ENCODE measurements at regions not wholly inside any gene's neighbourhood (a gene's known extent, or its start where the extent isn't known, plus 50 kb on each side); places are given as distances from the start of the nearest gene placed in this dataset.

DNA sequence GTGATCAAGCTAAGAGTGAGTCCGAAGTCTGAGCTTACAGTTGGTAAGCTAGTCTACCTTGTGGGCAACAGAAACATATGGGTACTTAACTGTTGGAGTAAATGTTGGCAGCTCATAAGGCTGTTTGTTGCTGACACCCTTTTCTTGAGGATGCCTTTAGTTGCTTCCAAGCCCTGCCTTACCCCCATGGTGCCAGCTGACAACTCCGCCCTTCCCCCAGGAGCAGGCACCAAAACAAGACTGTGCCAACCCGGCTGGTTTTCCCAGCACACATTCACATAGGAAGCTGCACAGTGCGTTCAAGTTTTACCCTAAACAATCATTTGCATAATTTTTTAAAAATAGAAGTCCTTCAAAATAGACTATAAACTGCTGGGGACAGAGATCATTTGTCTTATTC is 150.2 kb upstream of the LMO4 start:
- Mint-ChIP-seq H3K9me3 (peaks cover 7% of the 10 kb centered on the region), H3K36me3 (peaks cover 6% of the 10 kb centered on the region), H3K27me3 (no peaks in the 10 kb centered on the region), H3K4me3 (no peak overlapping the region), H3K4me1 (ENCODE audit: unreplicated experiment) (peaks cover 13% of the 10 kb centered on the region), H3K27ac (no peak overlapping the region)
- TF ChIP-seq, protein P1, sequence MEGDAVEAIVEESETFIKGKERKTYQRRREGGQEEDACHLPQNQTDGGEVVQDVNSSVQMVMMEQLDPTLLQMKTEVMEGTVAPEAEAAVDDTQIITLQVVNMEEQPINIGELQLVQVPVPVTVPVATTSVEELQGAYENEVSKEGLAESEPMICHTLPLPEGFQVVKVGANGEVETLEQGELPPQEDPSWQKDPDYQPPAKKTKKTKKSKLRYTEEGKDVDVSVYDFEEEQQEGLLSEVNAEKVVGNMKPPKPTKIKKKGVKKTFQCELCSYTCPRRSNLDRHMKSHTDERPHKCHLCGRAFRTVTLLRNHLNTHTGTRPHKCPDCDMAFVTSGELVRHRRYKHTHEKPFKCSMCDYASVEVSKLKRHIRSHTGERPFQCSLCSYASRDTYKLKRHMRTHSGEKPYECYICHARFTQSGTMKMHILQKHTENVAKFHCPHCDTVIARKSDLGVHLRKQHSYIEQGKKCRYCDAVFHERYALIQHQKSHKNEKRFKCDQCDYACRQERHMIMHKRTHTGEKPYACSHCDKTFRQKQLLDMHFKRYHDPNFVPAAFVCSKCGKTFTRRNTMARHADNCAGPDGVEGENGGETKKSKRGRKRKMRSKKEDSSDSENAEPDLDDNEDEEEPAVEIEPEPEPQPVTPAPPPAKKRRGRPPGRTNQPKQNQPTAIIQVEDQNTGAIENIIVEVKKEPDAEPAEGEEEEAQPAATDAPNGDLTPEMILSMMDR (conservative IDR thresholded peaks at IDR 0.05): no peak
- no peak for DNase-seq (ENCODE audit: extremely low spot score, unreplicated experiment)

DNA sequence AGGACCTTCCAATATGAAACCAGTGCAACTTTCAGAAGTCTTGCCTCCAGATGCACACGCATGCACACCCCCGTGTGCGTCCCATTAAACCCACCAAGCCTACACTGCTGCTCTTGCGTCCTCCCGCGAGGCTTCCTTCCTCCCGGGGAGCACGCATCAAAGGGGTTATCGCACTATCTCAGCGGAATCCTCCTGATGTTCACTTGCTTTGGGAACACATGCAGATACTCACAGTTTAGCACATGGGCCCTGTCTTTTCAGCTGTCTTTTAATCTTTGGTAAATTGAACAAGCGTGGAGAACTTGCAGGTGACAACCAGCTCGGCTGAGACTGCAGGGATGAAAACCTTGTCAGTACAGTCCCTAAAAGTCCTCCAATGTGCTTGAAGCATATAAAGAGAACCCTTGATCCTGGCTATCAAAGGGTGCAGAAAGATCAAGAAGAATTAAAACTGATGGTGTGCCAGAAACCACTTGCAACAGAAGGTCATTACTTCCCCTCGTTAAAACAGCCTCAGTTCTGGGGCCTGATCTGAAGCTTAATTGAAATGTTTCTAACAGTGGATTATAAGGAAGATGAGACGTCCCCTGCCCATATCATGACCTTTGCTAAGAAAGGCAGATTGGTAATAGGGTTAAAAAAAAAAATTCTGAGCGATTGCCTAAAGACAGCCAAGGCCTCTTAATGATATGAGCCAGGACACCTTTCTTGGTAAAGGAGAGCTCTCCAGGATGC is 149.4 kb upstream of the LMO4 start:
- peaks cover 7% of the 10 kb centered on the region for H3K9me3 Mint-ChIP-seq
- TF ChIP-seq, protein P1 (conservative IDR thresholded peaks at IDR 0.05): no peak
- DNase-seq (ENCODE audit: extremely low spot score, unreplicated experiment): no peak
- H3K36me3 Mint-ChIP-seq: peaks cover 6% of the 10 kb centered on the region
- peaks cover 13% of the 10 kb centered on the region for H3K4me1 Mint-ChIP-seq (ENCODE audit: unreplicated experiment)
- H3K4me3 Mint-ChIP-seq: no peak overlapping the region
- H3K27ac Mint-ChIP-seq: no peak overlapping the region
- no peaks in the 10 kb centered on the region for H3K27me3 Mint-ChIP-seq

DNA sequence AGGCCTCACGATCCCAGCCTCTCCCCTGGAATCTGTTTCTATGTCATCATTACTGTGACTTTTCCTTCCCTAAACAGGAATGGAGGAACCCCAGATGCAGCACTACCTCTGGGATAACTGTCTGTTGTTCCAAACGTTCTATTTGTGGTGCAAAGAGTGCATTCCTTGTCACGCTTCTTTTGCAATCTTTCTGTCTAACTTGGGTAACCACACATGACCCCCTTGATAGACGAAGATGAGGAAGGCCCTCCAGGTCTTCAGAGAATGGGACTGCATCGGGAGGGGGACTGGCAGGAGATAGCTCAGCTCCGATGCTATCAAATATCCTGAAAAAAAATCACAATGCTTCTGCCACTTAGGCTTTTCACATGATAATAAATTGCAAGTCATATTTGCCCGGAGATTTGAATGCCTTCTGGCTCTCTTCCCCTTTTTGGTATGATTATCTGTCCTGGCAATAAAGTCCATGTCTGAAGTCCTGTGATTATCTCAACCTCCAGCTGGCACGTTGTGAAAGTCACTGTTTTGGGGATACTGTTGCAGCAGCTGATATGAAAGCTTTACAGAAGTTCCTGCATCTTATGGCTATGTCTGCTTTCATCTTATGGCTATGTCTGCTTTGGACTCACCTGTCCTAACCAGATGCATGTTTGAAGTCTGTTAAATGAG is 148.7 kb upstream of the LMO4 start:
- no peak overlapping the region for H3K27ac Mint-ChIP-seq
- H3K4me3 Mint-ChIP-seq: no peak overlapping the region
- peaks cover 2% of the 10 kb centered on the region for H3K36me3 Mint-ChIP-seq
- H3K27me3 Mint-ChIP-seq: no peaks in the 10 kb centered on the region
- peaks cover 8% of the 10 kb centered on the region for H3K4me1 Mint-ChIP-seq (ENCODE audit: unreplicated experiment)
- TF ChIP-seq, protein P1 (conservative IDR thresholded peaks at IDR 0.05): no peak
- H3K9me3 Mint-ChIP-seq: peaks cover 3% of the 10 kb centered on the region
- no peak for DNase-seq (ENCODE audit: extremely low spot score, unreplicated experiment)

DNA sequence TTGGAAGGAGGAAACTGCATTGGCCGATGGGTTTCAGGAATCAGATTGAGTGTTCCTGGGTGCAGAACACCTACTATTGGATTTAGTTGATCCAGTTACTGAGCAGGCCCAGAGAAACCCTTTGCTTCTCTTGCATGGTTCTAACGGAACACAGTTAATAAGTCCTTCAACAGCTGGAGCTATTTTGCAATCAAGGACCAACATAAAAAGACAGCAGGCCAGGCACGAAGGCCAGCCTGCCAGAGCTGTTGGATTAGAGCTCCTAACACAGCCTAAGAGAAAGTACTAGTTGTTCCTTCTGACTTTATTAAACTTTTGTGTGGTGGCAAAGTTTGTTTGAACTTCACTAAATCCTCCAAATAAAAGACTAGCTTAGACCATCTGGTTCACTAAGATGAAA is 148.0 kb upstream of the LMO4 start:
- no peaks in the 10 kb centered on the region for H3K36me3 Mint-ChIP-seq
- no peaks in the 10 kb centered on the region for H3K27me3 Mint-ChIP-seq
- TF ChIP-seq, protein P1 (conservative IDR thresholded peaks at IDR 0.05): no peak
- no peak overlapping the region for H3K4me3 Mint-ChIP-seq
- no peak overlapping the region for H3K27ac Mint-ChIP-seq
- H3K4me1 Mint-ChIP-seq (ENCODE audit: unreplicated experiment): peaks cover 5% of the 10 kb centered on the region
- DNase-seq (ENCODE audit: extremely low spot score, unreplicated experiment): no peak
- H3K9me3 Mint-ChIP-seq: no peaks in the 10 kb centered on the region

DNA sequence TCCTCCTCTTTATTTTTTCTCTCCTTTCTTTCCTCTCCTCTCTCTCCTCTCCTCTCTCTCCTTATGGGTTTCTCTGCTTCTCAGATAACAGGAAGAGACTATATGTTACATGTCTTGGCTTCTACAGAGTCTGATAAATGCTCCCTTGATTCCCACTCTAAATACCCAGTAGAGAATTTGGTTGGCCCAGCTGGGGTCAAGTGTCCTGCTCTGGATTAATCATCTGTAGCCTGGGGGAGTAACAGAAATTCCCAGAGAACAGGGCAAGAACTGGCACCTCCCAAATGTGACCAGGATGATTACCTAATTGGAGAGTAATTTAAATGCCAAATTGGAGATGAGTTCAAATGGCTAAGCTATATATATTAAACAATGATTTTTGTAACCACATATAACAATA is 146.1 kb upstream of the LMO4 start:
- TF ChIP-seq, protein P1 (conservative IDR thresholded peaks at IDR 0.05): no peak
- no peaks in the 10 kb centered on the region for H3K36me3 Mint-ChIP-seq
- DNase-seq (ENCODE audit: extremely low spot score, unreplicated experiment): no peak
- H3K27me3 Mint-ChIP-seq: no peaks in the 10 kb centered on the region
- no peak overlapping the region for H3K4me3 Mint-ChIP-seq
- peaks cover 5% of the 10 kb centered on the region for H3K4me1 Mint-ChIP-seq (ENCODE audit: unreplicated experiment)
- H3K27ac Mint-ChIP-seq: no peak overlapping the region
- H3K9me3 Mint-ChIP-seq: no peaks in the 10 kb centered on the region

All from type B pancreatic cell (in vitro differentiated cells).